A549 (cell line): ENCODE measurements at regions not wholly inside any gene's neighbourhood (a gene's known extent, or its start where the extent isn't known, plus 50 kb on each side); places are given as distances from the start of the nearest gene placed in this dataset.

Source experiments
- CHD2 ChIP-seq: fragments of 150-350 bp; IDR thresholded peaks from 2 replicates; pipeline ENCODE4 v1.6.1; 2014; ENCODE audit warnings: low read length; ENCODE audit not compliant: partially characterized antibody
- HMGXB4 ChIP-seq: fragments of 250-450 bp; sonication (Bioruptor Pico); IDR thresholded peaks from 2 replicates; pipeline ENCODE4 v1.5.0; 2021; ENCODE audit warnings: mild to moderate bottlenecking, moderate library complexity, borderline replicate concordance
- MAX ChIP-seq: IDR thresholded peaks from 2 replicates; pipeline ENCODE4 v1.6.1; 2012
- MAZ ChIP-seq: fragments of 150-350 bp; IDR thresholded peaks from 2 replicates; pipeline ENCODE4 v1.6.1; 2014; ENCODE audit warnings: antibody characterized with exemption, low read depth, low read length, borderline replicate concordance
- MYC ChIP-seq: IDR thresholded peaks from 2 replicates; pipeline ENCODE4 v1.6.1; 2012; ENCODE audit warnings: mild to moderate bottlenecking, inconsistent platforms, low read length, improper control_type of control experiment, borderline replicate concordance
- POLR2A ChIP-seq: IDR thresholded peaks from 2 replicates; pipeline ENCODE4 v1.6.1; 2012; ENCODE audit warnings: mild to moderate bottlenecking, low read length
- RAD21 ChIP-seq, 2 experiments: fragments of >200 bp in 1 of 2; sonication (Bioruptor Twin) in 1 of 2; formaldehyde crosslinking in 1 of 2; IDR thresholded peaks in 1 of 2; conservative IDR thresholded peaks in 1 of 2; 2 replicates in 1 of 2; 3 replicates in 1 of 2; pipeline ENCODE4 v1.6.1; 2012 to 2018; ENCODE audit warnings: inconsistent platforms in 1 of 2
- RCOR1 ChIP-seq: fragments of 150-350 bp; IDR thresholded peaks from 2 replicates; pipeline ENCODE4 v1.6.1; 2014; ENCODE audit warnings: antibody characterized with exemption, low read length, low read depth
- RFX5 ChIP-seq: fragments of 450-650 bp; IDR thresholded peaks from 2 replicates; pipeline ENCODE4 v1.7.1; 2014; ENCODE audit warnings: antibody characterized with exemption, mild to moderate bottlenecking, moderate library complexity
- RNF2 ChIP-seq: fragments of 200-600 bp; sonication (generic); IDR thresholded peaks from 2 replicates; pipeline ENCODE4 v1.6.1; 2016; ENCODE audit warnings: low read depth, mild to moderate bottlenecking, antibody characterized with exemption, moderate library complexity, borderline replicate concordance
- SMC3 ChIP-seq: fragments of >200 bp; sonication (Bioruptor Twin); formaldehyde crosslinking; IDR thresholded peaks from 3 replicates; pipeline ENCODE4 v1.6.1; 2018; ENCODE audit warnings: inconsistent platforms
- TF ChIP-seq, protein P1 (sequence below): fragments of >200 bp; sonication (Bioruptor Twin); formaldehyde crosslinking; IDR thresholded peaks from 3 replicates; pipeline ENCODE4 v1.5.1; 2016

DNA sequence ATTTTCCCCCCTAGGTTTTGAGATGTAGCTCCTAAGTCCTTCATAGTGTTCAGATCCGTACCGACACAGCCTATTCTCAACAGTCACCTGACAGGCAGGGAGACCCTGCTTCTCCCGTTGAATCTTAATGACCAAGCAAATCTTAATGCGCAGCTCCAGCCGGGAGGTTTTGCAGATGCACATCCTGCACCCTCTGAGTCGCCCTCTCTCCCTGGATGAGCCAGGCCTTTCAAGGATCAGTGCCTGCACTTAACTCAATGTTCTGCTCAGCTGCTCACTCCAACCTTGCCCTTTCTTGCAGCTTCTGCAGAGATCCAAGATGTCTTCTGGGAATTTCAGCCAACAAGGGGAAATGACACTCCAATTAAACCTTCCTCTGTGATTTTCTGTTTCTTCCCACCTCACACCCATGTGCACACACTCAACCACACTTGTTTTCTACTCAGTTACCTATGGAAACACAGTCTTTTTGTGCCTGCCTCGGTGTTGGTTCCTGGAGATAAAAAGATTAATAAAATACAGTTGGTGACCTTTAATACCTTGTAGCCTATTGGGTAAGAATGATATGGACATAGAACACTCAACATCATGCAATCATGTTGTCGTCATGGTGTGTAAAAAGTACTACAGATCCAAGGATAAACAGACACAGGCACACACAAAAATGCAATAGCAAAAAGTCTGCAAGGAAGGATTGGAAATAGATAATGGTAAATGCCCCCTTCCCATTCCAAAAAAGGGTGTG lies 76.9 kb upstream of the DYNLRB2 start:
- TF ChIP-seq SMC3 (no peak), POLR2A (no peak), MAX (no peak), RAD21 (conservative IDR thresholded peaks at IDR 0.05 in 1 of 2, IDR thresholded peaks at IDR 0.05 in 1 of 2) (no peak), CHD2 (no peak), RFX5 (no peak), MAZ (no peak), RNF2 (no peak), RCOR1 (no peak), MYC (no peak), HMGXB4 (CRISPR knock-in tag) (no peak)
- TF ChIP-seq, protein P1, sequence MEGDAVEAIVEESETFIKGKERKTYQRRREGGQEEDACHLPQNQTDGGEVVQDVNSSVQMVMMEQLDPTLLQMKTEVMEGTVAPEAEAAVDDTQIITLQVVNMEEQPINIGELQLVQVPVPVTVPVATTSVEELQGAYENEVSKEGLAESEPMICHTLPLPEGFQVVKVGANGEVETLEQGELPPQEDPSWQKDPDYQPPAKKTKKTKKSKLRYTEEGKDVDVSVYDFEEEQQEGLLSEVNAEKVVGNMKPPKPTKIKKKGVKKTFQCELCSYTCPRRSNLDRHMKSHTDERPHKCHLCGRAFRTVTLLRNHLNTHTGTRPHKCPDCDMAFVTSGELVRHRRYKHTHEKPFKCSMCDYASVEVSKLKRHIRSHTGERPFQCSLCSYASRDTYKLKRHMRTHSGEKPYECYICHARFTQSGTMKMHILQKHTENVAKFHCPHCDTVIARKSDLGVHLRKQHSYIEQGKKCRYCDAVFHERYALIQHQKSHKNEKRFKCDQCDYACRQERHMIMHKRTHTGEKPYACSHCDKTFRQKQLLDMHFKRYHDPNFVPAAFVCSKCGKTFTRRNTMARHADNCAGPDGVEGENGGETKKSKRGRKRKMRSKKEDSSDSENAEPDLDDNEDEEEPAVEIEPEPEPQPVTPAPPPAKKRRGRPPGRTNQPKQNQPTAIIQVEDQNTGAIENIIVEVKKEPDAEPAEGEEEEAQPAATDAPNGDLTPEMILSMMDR = no peak
